Heart left ventricle (tissue), 16 donors: ENCODE measurements at regions not wholly inside any gene's neighbourhood (a gene's known extent, or its start where the extent isn't known, plus 50 kb on each side); places are given as distances from the start of the nearest gene placed in this dataset.

Source experiments
- ATAC-seq, 4 donors: fragments of 200-7000 bp; cut with Tn5 transposase; one replicate each; pipeline ENCODE4 v1.9.1; 2020 to 2022; ENCODE audit warnings: moderate library complexity in 4 of 4, mild to moderate bottlenecking in 3 of 4, moderate number of reproducible peaks in 1 of 4
- DNase-seq, 5 donors: peaks; one replicate each; pipeline ENCODE4 v3.0.0-alpha.2; 2020
- H3K27ac ChIP-seq, 12 donors: fragments of 200-600 bp; sonication (generic) in 4 of 12; one replicate each; pipeline versions ENCODE4 v1.5.0 to v1.8.0; 2016 to 2022; ENCODE audit warnings: mild to moderate bottlenecking in 2 of 12
- H3K27me3 ChIP-seq, 9 donors: fragments of 200-600 bp; sonication (generic) in 2 of 9; one replicate each; pipeline versions ENCODE4 v1.5.1 to v1.8.0; 2016 to 2022; ENCODE audit warnings: mild to moderate bottlenecking in 3 of 9
- H3K36me3 ChIP-seq, 9 donors: fragments of 200-600 bp; sonication (generic) in 2 of 9; one replicate each; pipeline versions ENCODE4 v1.5.0 to v1.8.0; 2018 to 2022; ENCODE audit warnings: mild to moderate bottlenecking in 2 of 9
- H3K4me1 ChIP-seq, 12 donors: fragments of 200-600 bp; sonication (generic) in 4 of 12; one replicate each; pipeline versions ENCODE4 v1.5.0 to v1.8.0; 2016 to 2022; ENCODE audit warnings: mild to moderate bottlenecking in 3 of 12
- H3K4me3 ChIP-seq, 12 donors: fragments of 200-600 bp; sonication (generic) in 4 of 12; one replicate each; pipeline versions ENCODE4 v1.5.0 to v1.8.0; 2017 to 2022; ENCODE audit warnings: mild to moderate bottlenecking in 9 of 12, moderate library complexity in 4 of 12
- H3K9me3 ChIP-seq, 12 donors: fragments of 200-600 bp; sonication (generic) in 4 of 12; one replicate each; pipeline versions ENCODE4 v1.5.0 to v1.8.0; 2016 to 2022; ENCODE audit warnings: mild to moderate bottlenecking in 1 of 12
- POLR2A ChIP-seq, 2 donors: fragments of 450-650 bp; IDR thresholded peaks; one replicate each; pipeline ENCODE4 v1.6.1; 2017; ENCODE audit warnings: antibody characterized with exemption in 2 of 2, mild to moderate bottlenecking in 2 of 2, moderate library complexity in 2 of 2
- WGBS, 4 donors: extraction: QIAGEN DNeasy Blood & Tissue Kit in 2 of 4; methylation state at CpG; one replicate each; pipeline versions ENCODE4 v1.1.5 to v1.1.7; 2013 to 2018; 5-methylcytosine and 5-hydroxymethylcytosine counted together
- intact Hi-C, 10 donors: fragments of 100-400 bp; cut with DNase I; formaldehyde crosslinking; loops; one replicate each; pipeline versions ENCODE4 v1.11.1 to v1.14.2; 2022
- TF ChIP-seq, protein P1 (sequence below), 12 donors: fragments of 200-600 bp; sonication (generic) in 4 of 12; IDR thresholded peaks; one replicate each; pipeline versions ENCODE4 v1.5.0 to v1.8.0; 2018 to 2022; ENCODE audit warnings: antibody characterized with exemption in 12 of 12, mild to moderate bottlenecking in 5 of 12
- donor health status: ischemic (EF 13 %, LVEDD 7.1; RV severe dilation, severe dysfunction).
- donor health status: healthy with polysubstance abuse.
- donor health status: DM: no; HTN: yes; CAD: no.
- donor health status: DM: no; HTN: no; CAD: no.
- donor health status: ischemic (EF 25% LVEDD 6.9; RV normal size, moderate dysfunction).
- donor health status: ischemic (EF 25% LVEDD 5.7; RV mildly dilated, moderate dysfunction).
- donor health status: healthy.
- donor health status: DM: yes; HTN: yes; CAD: no.
- donor health status: ischemic (EF 35%, LVEDD 5.7; RV mildly dilated, moderate dysfunction).
- donor health status: nonischemic (EF 11% LVEDD 7.7; RV severe dilation, severe dysfunction).
- donor health status: DM: yes; HTN: yes; CAD: no.
- donor health status: PGD.
- donor health status: ischemic (EF 29% LVEDD 5.4; RV normal size, mild dysfunction).
- donor health status: nonischemic (EF 23%, LVEDD 6.1; RV moderate dilation, normal function).

DNA sequence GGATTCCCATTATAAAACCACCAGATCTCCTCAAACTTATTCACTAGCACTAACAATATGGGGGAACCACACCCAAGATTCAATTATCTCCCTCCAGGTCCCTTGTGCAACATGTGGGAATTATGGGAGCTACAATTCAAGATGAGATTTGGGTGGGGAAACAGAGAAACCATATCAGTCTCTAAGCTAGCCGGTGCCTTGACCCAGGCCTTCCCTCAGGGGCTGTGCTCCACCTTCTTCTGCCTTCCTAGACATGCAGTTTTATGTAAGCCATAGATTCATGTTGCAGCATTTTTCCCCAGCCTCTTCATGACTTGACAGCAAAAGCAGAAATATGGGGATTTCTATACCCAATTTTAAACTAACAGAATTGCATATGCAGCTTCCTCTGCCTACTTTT is 559.2 kb downstream of the TNS1 start:
- DNase-seq (no peak), ATAC-seq (no peak)
- Histone ChIP-seq H3K4me1 (peaks cover 0 to 5% (median 0%) of the 10 kb centered on the region in 12 donors), H3K4me3 (no peak overlapping the region), H3K9me3 (peaks cover 0 to 4% (median 0%) of the 10 kb centered on the region in 12 donors), H3K27me3 (no peaks in the 10 kb centered on the region), H3K27ac (no peak overlapping the region), H3K36me3 (no peaks in the 10 kb centered on the region)
- intact Hi-C loops = no loop called here
- WGBS, 4 donors = 96 to 100% (median 100%) methylated on average over 1 of the region's 1 CpG
- TF ChIP-seq, protein P1, sequence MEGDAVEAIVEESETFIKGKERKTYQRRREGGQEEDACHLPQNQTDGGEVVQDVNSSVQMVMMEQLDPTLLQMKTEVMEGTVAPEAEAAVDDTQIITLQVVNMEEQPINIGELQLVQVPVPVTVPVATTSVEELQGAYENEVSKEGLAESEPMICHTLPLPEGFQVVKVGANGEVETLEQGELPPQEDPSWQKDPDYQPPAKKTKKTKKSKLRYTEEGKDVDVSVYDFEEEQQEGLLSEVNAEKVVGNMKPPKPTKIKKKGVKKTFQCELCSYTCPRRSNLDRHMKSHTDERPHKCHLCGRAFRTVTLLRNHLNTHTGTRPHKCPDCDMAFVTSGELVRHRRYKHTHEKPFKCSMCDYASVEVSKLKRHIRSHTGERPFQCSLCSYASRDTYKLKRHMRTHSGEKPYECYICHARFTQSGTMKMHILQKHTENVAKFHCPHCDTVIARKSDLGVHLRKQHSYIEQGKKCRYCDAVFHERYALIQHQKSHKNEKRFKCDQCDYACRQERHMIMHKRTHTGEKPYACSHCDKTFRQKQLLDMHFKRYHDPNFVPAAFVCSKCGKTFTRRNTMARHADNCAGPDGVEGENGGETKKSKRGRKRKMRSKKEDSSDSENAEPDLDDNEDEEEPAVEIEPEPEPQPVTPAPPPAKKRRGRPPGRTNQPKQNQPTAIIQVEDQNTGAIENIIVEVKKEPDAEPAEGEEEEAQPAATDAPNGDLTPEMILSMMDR (IDR thresholded peaks at IDR 0.05) = no peak
- no peak for TF ChIP-seq POLR2A (IDR thresholded peaks at IDR 0.05)

DNA sequence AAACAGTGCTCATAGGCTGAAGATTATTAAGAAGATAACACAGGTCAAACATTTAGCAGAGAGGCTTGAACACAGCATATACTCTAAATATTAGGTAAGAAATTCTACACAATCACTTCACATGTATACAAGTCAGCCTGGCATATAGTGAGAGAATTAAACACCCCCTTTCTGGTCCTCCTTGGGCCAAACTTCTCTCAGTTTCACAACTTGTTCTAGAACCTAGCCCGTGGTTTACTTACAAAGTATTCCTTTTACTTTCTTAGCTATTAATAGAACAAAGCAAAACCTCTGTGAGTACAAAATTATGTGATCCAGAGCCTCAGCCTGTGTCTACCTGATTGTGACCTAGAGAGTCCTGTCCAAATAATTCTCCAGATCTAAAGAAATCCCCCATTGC is 562.8 kb downstream of the TNS1 start:
- H3K4me3 ChIP-seq = no peak overlapping the region
- peaks cover 0 to 4% (median 0%) of the 10 kb centered on the region in 12 donors for H3K9me3 ChIP-seq
- H3K36me3 ChIP-seq = no peaks in the 10 kb centered on the region
- no peak for TF ChIP-seq POLR2A (IDR thresholded peaks at IDR 0.05)
- TF ChIP-seq, protein P1 (IDR thresholded peaks at IDR 0.05) = no peak
- H3K27me3 ChIP-seq = no peaks in the 10 kb centered on the region
- DNase-seq (no peak), ATAC-seq (no peak)
- 42 to 45% (median 43%) methylated on average over 1 of the region's 1 CpG for WGBS, 4 donors
- H3K27ac ChIP-seq = peak overlapping the region in 1 of 12 donors; percentile 60
- intact Hi-C loops = loop anchor here in 2 of 10 donors (10.0 kb wide), 2 partner anchors 275 to 745 kb away; partner anchors contain the start of gene IGFBP5 (in 1 of the 2)
- peaks cover 0 to 34% (median 23%) of the 10 kb centered on the region in 12 donors for H3K4me1 ChIP-seq

DNA sequence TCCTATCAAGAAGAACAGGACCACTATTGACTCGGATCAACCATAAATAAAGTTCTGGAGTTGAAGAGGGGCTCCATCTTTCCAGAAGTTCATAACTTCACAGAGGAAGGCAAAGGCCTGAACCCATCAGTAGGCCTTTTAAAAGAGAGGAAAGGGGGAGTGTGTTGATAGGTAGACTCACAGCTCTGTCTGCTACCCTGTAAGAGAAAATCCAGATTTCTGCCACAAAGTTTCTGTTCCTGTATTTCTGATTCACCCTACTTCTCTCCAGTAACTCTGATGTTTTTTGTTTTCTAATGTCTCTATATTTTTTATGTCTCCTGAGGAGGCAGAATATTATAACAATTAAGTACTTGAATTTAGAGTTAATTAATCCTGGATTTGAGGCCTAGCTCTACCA is 564.0 kb downstream of the TNS1 start:
- ATAC-seq = no peak
- Histone ChIP-seq H3K9me3 (peaks cover 0 to 4% (median 0%) of the 10 kb centered on the region in 12 donors), H3K27ac (peak overlapping the region in 1 of 12 donors; percentile 60), H3K4me1 (peaks cover 0 to 45% (median 33%) of the 10 kb centered on the region in 12 donors), H3K36me3 (no peaks in the 10 kb centered on the region), H3K4me3 (no peak overlapping the region), H3K27me3 (no peaks in the 10 kb centered on the region)
- intact Hi-C loops = loop anchor here in 2 of 10 donors (10.0 kb wide), 2 partner anchors 276 to 744 kb away; partner anchors contain the start of gene IGFBP5 (in 1 of the 2)
- no peak for DNase-seq
- 95 to 100% (median 98%) methylated on average over 1 of the region's 1 CpG for WGBS, 4 donors
- TF ChIP-seq, protein P1 (IDR thresholded peaks at IDR 0.05) = no peak
- TF ChIP-seq POLR2A (IDR thresholded peaks at IDR 0.05) = no peak

DNA sequence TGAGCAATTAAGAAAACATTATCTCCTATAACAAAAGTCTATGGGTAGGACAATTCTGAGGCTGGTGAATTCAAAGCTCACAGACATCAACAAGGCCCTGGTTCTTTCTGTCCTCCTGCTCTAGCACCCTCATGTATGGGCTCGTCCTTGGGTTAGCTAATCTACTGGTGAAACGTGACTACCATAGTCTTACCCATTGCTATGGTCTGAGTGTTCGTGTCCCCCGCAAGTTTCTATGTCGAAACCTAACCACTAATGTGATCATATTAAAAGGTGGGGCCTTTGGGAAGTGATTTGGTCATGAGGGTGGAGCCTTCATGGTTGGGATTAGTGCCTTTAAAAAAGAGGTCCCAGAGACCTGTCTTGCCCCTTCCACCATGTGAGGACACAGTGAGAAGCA is 564.7 kb downstream of the TNS1 start:
- 86 to 96% (median 90%) methylated on average over 5 of the region's 5 CpGs for WGBS, 4 donors
- intact Hi-C loops = loop anchor here in 2 of 10 donors (10.0 kb wide), 2 partner anchors 277 to 743 kb away; partner anchors contain the start of gene IGFBP5 (in 1 of the 2)
- H3K4me1 ChIP-seq = peaks cover 0 to 52% (median 33%) of the 10 kb centered on the region in 12 donors

More for the DNA sequence above, 564.7 kb downstream of the TNS1 start:
- H3K27ac ChIP-seq = peak overlapping the region in 6 of 12 donors; percentile 21 to 76 (median 65)
- no peak overlapping the region for H3K4me3 ChIP-seq
- no peaks in the 10 kb centered on the region for H3K27me3 ChIP-seq
- ATAC-seq = no peak
- TF ChIP-seq POLR2A (IDR thresholded peaks at IDR 0.05) = no peak
- TF ChIP-seq, protein P1 (IDR thresholded peaks at IDR 0.05) = no peak
- H3K36me3 ChIP-seq = no peaks in the 10 kb centered on the region
- H3K9me3 ChIP-seq = peaks cover 0 to 4% (median 0%) of the 10 kb centered on the region in 12 donors
- DNase-seq = no peak
